ENCODE measurements at regions not wholly inside any gene's neighbourhood (a gene's known extent, or its start where the extent isn't known, plus 50 kb on each side); places are given as distances from the start of the nearest gene placed in this dataset.

DNA sequence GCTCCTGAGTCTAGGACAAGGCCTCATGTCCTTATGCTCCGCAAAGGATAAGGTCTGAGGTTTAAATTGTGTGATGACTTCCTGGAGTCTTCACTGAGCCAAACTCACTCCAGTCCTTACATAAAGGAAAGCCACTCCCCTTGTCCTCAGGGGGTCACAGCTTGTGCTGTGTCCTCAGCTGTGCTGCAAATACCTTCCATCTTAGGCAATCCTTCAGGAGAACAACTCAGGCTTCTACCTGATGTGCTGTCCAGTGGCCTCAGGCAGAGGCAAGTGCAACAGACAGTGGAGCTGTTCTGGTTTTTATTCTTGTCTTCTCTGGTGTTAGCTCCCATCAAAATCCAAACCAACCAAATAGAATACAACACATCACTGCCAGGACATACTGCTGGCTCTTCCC is 151.5 kb downstream of the TAF11L14 start:
- no peaks in the 10 kb centered on the region for H3K9me3 ChIP-seq (ENCODE audit: insufficient read depth in 2 of 2, low read depth in 1 of 2, low read length in 1 of 2)
- no peak overlapping the region for H4K5ac ChIP-seq (ENCODE audit: insufficient read length, low read depth, low read length)
- no peaks in the 10 kb centered on the region for H3K79me2 ChIP-seq (ENCODE audit: control insufficient read depth in 1 of 2, insufficient read depth in 2 of 2, low read length in 2 of 2)
- no peak overlapping the region for H2BK12ac ChIP-seq (ENCODE audit: low read depth, low read length)
- no peaks in the 10 kb centered on the region for H4K20me1 ChIP-seq (replicated peaks in 1 of 2; ENCODE audit: control insufficient read depth in 1 of 2, insufficient read depth in 2 of 2, low read length in 2 of 2)
- no peaks in the 10 kb centered on the region for H3K27me3 ChIP-seq (replicated peaks in 1 of 4; ENCODE audit: control insufficient read depth in 3 of 4, extremely low read depth in 1 of 4, insufficient read depth in 3 of 4, low read length in 3 of 4)
- 0 out of 2 replicates have a peak overlapping the region, but pooled peaks have one; percentile 5 for H2BK20ac ChIP-seq (ENCODE audit: low read length)
- H2AFZ ChIP-seq (ENCODE audit: low read length), result peak overlapping the region; percentile 26; the same call in 1 of the 2 replicates
- FAIRE-seq (peak; percentile 7), DNase-seq (ENCODE audit: low read depth in 1 of 2, low spot score in 2 of 2) (no peak)
- no peak overlapping the region for H3K4me3 ChIP-seq (ENCODE audit: extremely low read depth in 1 of 4, insufficient read depth in 2 of 4, low read depth in 3 of 4, low read length in 4 of 4)
- WGBS, 2 experiments (ENCODE audit: extremely low coverage in 1 of 2, insufficient coverage in 1 of 2, insufficient read length in 1 of 2, insufficient replicate concordance in 2 of 2, low coverage in 1 of 2, low lambda C conversion rate in 2 of 2, missing lambda C conversion rate in 1 of 2), result 77% methylated on average over 1 of the region's 1 CpG; no CpG with 5 or more reads in 1 of the 2 experiments
- no peaks in the 10 kb centered on the region for H3K79me1 ChIP-seq (ENCODE audit: low read depth, low read length)
- H3K27ac ChIP-seq (ENCODE audit: low read depth, low read length), result no peak overlapping the region
- H2BK120ac ChIP-seq (replicated peaks; ENCODE audit: low read depth, low read length), result no peak overlapping the region
- no peak overlapping the region for H2AK5ac ChIP-seq (ENCODE audit: low read depth, low read length)
- H3K14ac ChIP-seq (ENCODE audit: insufficient read length), result no peak overlapping the region
- no peak overlapping the region for H3K9ac ChIP-seq (replicated peaks in 1 of 4; ENCODE audit: extremely low read depth in 1 of 4, low read depth in 3 of 4, low read length in 3 of 4)
- H2BK5ac ChIP-seq (ENCODE audit: low read depth, low read length), result no peak overlapping the region
- H3K36me3 ChIP-seq (ENCODE audit: control insufficient read depth in 2 of 4, insufficient read depth in 4 of 4, low read length in 3 of 4), result no peaks in the 10 kb centered on the region
- POLR2A ChIA-PET (ENCODE audit: partially characterized antibody), result no interaction called here
- H3K4me1 ChIP-seq (replicated peaks in 1 of 4; ENCODE audit: control insufficient read depth in 3 of 4, insufficient read depth in 4 of 4, low read length in 3 of 4), result peaks cover 0 to 5% (median under 1%) of the 10 kb centered on the region in 4 experiments; a peak in 3 of 7 replicates
- H3K23me2 ChIP-seq (ENCODE audit: low read depth, low read length), result no peaks in the 10 kb centered on the region
- no peak overlapping the region for H4K8ac ChIP-seq (ENCODE audit: extremely low read depth, insufficient read depth, low read length)
- CTCF ChIA-PET (ENCODE audit: partially characterized antibody), result interaction anchor here (0.6 to 1.1 kb wide), 2 partner anchors 129 to 262 kb away, joined by 4 to 6 read pairs; no protein-coding TSS in a partner anchor
- H3K4ac ChIP-seq (replicated peaks; ENCODE audit: insufficient read length, low read depth, low read length), result no peak overlapping the region
- H2BK15ac ChIP-seq (ENCODE audit: low read length), result no peak overlapping the region
- peak overlapping the region in 1 of 2 experiments; percentile 33; a peak in 1 of 4 replicates for H3K4me2 ChIP-seq (ENCODE audit: insufficient read depth in 1 of 2, low read depth in 2 of 2, low read length in 2 of 2)
- peak overlapping the region; percentile 3; the same call in 1 of the 2 replicates for H3K18ac ChIP-seq (ENCODE audit: extremely low read depth, low read length)
- H3K23ac ChIP-seq (ENCODE audit: insufficient read length), result no peak overlapping the region
- H4K91ac ChIP-seq (replicated peaks; ENCODE audit: insufficient read length, low read length), result no peak overlapping the region
- no peak overlapping the region for H3K56ac ChIP-seq (replicated peaks; ENCODE audit: insufficient read length, low read depth, low read length)
- TF ChIP-seq JUN (IDR thresholded peaks at IDR 0.05; ENCODE audit: low read depth, low read length) (peak; percentile 45; the same call in 1 of the 2 replicates), GABPA (IDR thresholded peaks at IDR 0.05; ENCODE audit: borderline replicate concordance, insufficient read depth, low read length) (no peak), RXRA (IDR thresholded peaks at IDR 0.05; ENCODE audit: insufficient read depth, low read depth, low read length) (no peak), JUND (IDR thresholded peaks at IDR 0.05; ENCODE audit: low read length) (peak; percentile 43; the same call in 1 of the 2 replicates), CEBPB (IDR thresholded peaks at IDR 0.05; ENCODE audit: low read depth, low read length) (peak; percentile 32; the same call in 1 of the 2 replicates), ASH2L (IDR thresholded peaks at IDR 0.05; ENCODE audit: low read length) (no peak), SIN3A (conservative IDR thresholded peaks at IDR 0.05 in 1 of 2, IDR thresholded peaks at IDR 0.05 in 1 of 2; ENCODE audit: low read depth in 1 of 2, low read length in 2 of 2) (no peak)

Data from H1 (cell line).